ENCODE measurements at regions not wholly inside any gene's neighbourhood (a gene's known extent, or its start where the extent isn't known, plus 50 kb on each side); places are given as distances from the start of the nearest gene placed in this dataset.

GRCh38 chr14:85252011-85252410 lies 277.9 kb upstream of the FLRT2 start:
- TF ChIP-seq POLR2A (IDR thresholded peaks at IDR 0.05; ENCODE audit: low read depth, low read length) (no peak), SPI1 (IDR thresholded peaks at IDR 0.05; ENCODE audit: low read depth, low read length) (no peak)

Data from GM12891 (cell line).